WTC11 (cell line): ENCODE measurements at regions not wholly inside any gene's neighbourhood (a gene's known extent, or its start where the extent isn't known, plus 50 kb on each side); places are given as distances from the start of the nearest gene placed in this dataset.

Experiments
- ATAC-seq: fragments of 200-7000 bp; cut with Tn5 transposase; 2 replicates; pipeline ENCODE4 v1.10.0; 2021; ENCODE audit warnings: mild to moderate bottlenecking, moderate library complexity
- CTCF ChIA-PET: fragments of 300-600 bp; sonication (Branson Sonifier 250); formaldehyde crosslinking; loops from one replicate; lab custom pipeline; 2021; ENCODE audit warnings: antibody characterized with exemption; lab: Charles Lee
- POLR2A ChIA-PET: fragments of 350-600 bp; sonication (Branson Sonifier 250); formaldehyde crosslinking; loops from one replicate; lab custom pipeline; 2021; ENCODE audit warnings: antibody characterized with exemption; lab: Charles Lee
- DNase-seq: peaks from one replicate; pipeline ENCODE4 v3.0.0; 2021; ENCODE audit warnings: low spot score
- H3K27ac Mint-ChIP-seq: 2 replicates; pipeline ENCODE4 v1.8.0; 2021; ENCODE audit warnings: mixed read lengths
- H3K27me3 Mint-ChIP-seq: 2 replicates; pipeline ENCODE4 v1.8.0; 2021; ENCODE audit warnings: low read depth, mild to moderate bottlenecking, moderate library complexity, mixed read lengths
- H3K36me3 Mint-ChIP-seq: 2 replicates; pipeline ENCODE4 v1.8.0; 2021; ENCODE audit warnings: mixed read lengths
- H3K4me1 Mint-ChIP-seq: 2 replicates; pipeline ENCODE4 v1.8.0; 2022; ENCODE audit warnings: mixed read lengths
- H3K4me3 Mint-ChIP-seq: 2 replicates; pipeline ENCODE4 v1.8.0; 2021; ENCODE audit warnings: mild to moderate bottlenecking, moderate library complexity, mixed read lengths
- H3K9me3 Mint-ChIP-seq: 2 replicates; pipeline ENCODE4 v1.8.0; 2021; ENCODE audit warnings: mixed read lengths
- CREM ChIP-seq: sonication (generic); formaldehyde crosslinking; IDR thresholded peaks from 2 replicates; pipeline ENCODE4 v1.8.1; 2022; ENCODE audit warnings: mild to moderate bottlenecking, missing genetic modification reagents, moderate library complexity
- ETV6 ChIP-seq: sonication (generic); formaldehyde crosslinking; IDR thresholded peaks from 2 replicates; pipeline ENCODE4 v1.8.1; 2022; ENCODE audit warnings: mild to moderate bottlenecking, missing genetic modification reagents
- FOXJ3 ChIP-seq: sonication (generic); formaldehyde crosslinking; IDR thresholded peaks from 2 replicates; pipeline ENCODE4 v1.9.0; 2021; ENCODE audit warnings: missing genetic modification reagents, mild to moderate bottlenecking, borderline replicate concordance
- IRF2 ChIP-seq: sonication (generic); formaldehyde crosslinking; IDR thresholded peaks from 2 replicates; pipeline ENCODE4 v1.8.0; 2022; ENCODE audit warnings: low read depth, missing genetic modification reagents, borderline replicate concordance
- NFATC4 ChIP-seq: fragments of 250-450 bp; sonication (Bioruptor Pico); IDR thresholded peaks from 2 replicates; pipeline ENCODE4 v1.9.0; 2021; ENCODE audit warnings: mild to moderate bottlenecking
- NR1H2 ChIP-seq: sonication (generic); formaldehyde crosslinking; IDR thresholded peaks from 2 replicates; pipeline ENCODE4 v1.9.0; 2021; ENCODE audit warnings: mild to moderate bottlenecking, moderate library complexity, missing genetic modification reagents
- NR3C1 ChIP-seq: sonication (generic); formaldehyde crosslinking; conservative IDR thresholded peaks from 2 replicates; pipeline ENCODE4 v1.8.1; 2023; ENCODE audit warnings: low read depth, mild to moderate bottlenecking, missing genetic modification reagents
- OVOL2 ChIP-seq: fragments of 250-450 bp; sonication (Bioruptor Pico); IDR thresholded peaks from 2 replicates; pipeline ENCODE4 v1.9.0; 2021; ENCODE audit warnings: mild to moderate bottlenecking, borderline replicate concordance
- SMAD4 ChIP-seq: sonication (generic); formaldehyde crosslinking; IDR thresholded peaks from 2 replicates; pipeline ENCODE4 v1.8.0; 2022; ENCODE audit warnings: mild to moderate bottlenecking, missing genetic modification reagents
- TCF7 ChIP-seq: sonication (generic); formaldehyde crosslinking; IDR thresholded peaks from 2 replicates; pipeline ENCODE4 v1.8.0; 2022; ENCODE audit warnings: mild to moderate bottlenecking, low read depth, missing genetic modification reagents, moderate library complexity
- TEAD1 ChIP-seq: sonication (generic); formaldehyde crosslinking; IDR thresholded peaks from 2 replicates; pipeline ENCODE4 v1.8.0; 2022; ENCODE audit warnings: mild to moderate bottlenecking, missing genetic modification reagents
- TP53 ChIP-seq: sonication (generic); formaldehyde crosslinking; IDR thresholded peaks from 2 replicates; pipeline ENCODE4 v1.8.1; 2023; ENCODE audit warnings: mild to moderate bottlenecking, missing genetic modification reagents
- ZBTB21 ChIP-seq: sonication (generic); formaldehyde crosslinking; IDR thresholded peaks from 2 replicates; pipeline ENCODE4 v1.8.1; 2023; ENCODE audit warnings: mild to moderate bottlenecking, missing genetic modification reagents, borderline replicate concordance
- ZNF138 ChIP-seq: sonication (generic); formaldehyde crosslinking; conservative IDR thresholded peaks from 2 replicates; pipeline ENCODE4 v1.8.1; 2022; ENCODE audit warnings: mild to moderate bottlenecking, moderate library complexity, missing genetic modification reagents
- ZNF423 ChIP-seq: fragments of 250-450 bp; sonication (Bioruptor Pico); IDR thresholded peaks from 2 replicates; pipeline ENCODE4 v2.1.2; 2022; ENCODE audit warnings: mild to moderate bottlenecking, moderate library complexity
- TF ChIP-seq, protein P1 (sequence below): sonication (generic); formaldehyde crosslinking; IDR thresholded peaks from 2 replicates; pipeline ENCODE4 v1.8.1; 2023; ENCODE audit warnings: mild to moderate bottlenecking, missing genetic modification reagents, borderline replicate concordance
- TF ChIP-seq, protein P2 (sequence below): fragments of 250-450 bp; sonication (Bioruptor Pico); IDR thresholded peaks from 2 replicates; pipeline ENCODE4 v1.8.0; 2021; ENCODE audit warnings: mild to moderate bottlenecking
- TF ChIP-seq, protein P3 (sequence below): sonication (generic); formaldehyde crosslinking; IDR thresholded peaks from 2 replicates; pipeline ENCODE4 v1.8.1; 2023; ENCODE audit warnings: mild to moderate bottlenecking, missing genetic modification reagents, moderate library complexity
- TF ChIP-seq, protein P4 (sequence below): fragments of 250-450 bp; sonication (Bioruptor Pico); IDR thresholded peaks from 2 replicates; pipeline ENCODE4 v1.9.0; 2021; ENCODE audit warnings: mild to moderate bottlenecking
- TF ChIP-seq, protein P5 (sequence below): fragments of 250-450 bp; sonication (Bioruptor Pico); IDR thresholded peaks from 2 replicates; pipeline ENCODE4 v2.1.2; 2022; ENCODE audit warnings: mild to moderate bottlenecking, moderate library complexity

DNA sequence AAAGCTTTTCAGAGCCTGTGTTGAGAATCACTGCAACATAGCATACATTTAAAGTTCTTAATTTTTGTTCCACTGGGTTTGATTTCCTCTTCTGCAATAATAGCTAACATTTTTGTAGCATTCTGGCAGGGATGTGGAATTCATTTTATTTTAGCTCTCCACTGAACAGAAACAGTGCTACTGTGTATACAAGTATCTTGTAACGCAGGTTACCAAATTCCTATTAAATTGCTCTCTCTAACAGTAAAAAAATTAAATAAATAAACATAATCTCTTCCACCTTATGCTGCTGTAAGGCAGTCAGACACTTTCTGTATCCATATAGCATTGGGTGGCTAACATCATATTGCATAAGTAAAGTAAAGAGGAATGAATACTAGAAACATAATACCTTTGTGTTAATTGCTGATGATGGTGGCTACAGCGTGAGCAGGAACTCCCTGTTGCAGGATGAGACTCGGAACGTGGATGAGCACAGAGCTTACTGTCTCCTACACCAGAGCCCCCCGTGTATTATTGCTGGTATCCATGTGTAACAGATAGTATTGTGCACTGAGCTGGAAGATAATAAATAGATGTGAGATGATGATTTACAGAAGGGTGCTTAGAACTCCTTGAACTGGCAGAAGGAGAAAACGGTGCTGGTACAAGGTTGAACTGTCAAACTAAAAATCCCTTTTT, 276.9 kb upstream of the SNX7 start (continued):
- TF ChIP-seq, protein P1, sequence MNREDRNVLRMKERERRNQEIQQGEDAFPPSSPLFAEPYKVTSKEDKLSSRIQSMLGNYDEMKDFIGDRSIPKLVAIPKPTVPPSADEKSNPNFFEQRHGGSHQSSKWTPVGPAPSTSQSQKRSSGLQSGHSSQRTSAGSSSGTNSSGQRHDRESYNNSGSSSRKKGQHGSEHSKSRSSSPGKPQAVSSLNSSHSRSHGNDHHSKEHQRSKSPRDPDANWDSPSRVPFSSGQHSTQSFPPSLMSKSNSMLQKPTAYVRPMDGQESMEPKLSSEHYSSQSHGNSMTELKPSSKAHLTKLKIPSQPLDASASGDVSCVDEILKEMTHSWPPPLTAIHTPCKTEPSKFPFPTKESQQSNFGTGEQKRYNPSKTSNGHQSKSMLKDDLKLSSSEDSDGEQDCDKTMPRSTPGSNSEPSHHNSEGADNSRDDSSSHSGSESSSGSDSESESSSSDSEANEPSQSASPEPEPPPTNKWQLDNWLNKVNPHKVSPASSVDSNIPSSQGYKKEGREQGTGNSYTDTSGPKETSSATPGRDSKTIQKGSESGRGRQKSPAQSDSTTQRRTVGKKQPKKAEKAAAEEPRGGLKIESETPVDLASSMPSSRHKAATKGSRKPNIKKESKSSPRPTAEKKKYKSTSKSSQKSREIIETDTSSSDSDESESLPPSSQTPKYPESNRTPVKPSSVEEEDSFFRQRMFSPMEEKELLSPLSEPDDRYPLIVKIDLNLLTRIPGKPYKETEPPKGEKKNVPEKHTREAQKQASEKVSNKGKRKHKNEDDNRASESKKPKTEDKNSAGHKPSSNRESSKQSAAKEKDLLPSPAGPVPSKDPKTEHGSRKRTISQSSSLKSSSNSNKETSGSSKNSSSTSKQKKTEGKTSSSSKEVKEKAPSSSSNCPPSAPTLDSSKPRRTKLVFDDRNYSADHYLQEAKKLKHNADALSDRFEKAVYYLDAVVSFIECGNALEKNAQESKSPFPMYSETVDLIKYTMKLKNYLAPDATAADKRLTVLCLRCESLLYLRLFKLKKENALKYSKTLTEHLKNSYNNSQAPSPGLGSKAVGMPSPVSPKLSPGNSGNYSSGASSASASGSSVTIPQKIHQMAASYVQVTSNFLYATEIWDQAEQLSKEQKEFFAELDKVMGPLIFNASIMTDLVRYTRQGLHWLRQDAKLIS (CRISPR knock-in tag): no peak
- TF ChIP-seq ETV6 (CRISPR knock-in tag) (no peak), NFATC4 (CRISPR knock-in tag) (no peak), SMAD4 (no peak)

DNA sequence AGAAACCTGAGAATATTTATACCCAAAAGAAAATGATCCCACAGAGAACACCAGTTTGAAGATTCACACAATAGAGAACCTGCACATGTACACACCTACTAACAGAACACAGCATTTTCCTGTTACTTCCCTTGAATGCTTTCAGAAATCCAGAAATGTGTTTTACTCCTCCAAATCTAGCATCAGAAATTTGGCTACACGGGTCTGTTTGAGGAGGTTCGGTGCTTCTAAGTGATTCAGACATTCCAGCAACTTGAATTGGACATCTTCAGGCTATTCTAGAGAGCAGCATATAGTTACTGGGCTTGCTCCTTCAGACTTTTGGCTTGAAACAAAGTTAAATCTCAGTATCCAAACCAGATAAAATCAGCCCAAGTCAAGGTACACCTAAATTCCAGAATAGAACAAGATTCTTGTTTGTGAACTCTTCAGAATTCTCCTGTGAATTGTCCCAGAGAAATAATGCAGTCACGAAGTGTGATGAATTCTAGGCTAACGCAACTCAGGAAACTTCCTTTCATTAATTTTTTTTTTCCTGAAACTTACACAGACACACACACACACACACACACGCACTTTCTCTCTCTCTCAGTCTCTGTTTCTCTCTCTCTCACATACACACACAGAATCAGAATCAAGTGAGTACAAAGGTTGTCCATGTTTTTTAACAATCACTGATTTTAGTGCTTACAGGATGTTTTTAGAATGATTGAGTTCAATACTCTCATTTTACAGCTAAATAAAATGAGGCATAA, 278.4 kb upstream of the SNX7 start:
- DNase-seq (no peak), ATAC-seq (no peak)
- TF ChIP-seq TEAD1 (CRISPR knock-in tag): no peak
- TF ChIP-seq, protein P2, sequence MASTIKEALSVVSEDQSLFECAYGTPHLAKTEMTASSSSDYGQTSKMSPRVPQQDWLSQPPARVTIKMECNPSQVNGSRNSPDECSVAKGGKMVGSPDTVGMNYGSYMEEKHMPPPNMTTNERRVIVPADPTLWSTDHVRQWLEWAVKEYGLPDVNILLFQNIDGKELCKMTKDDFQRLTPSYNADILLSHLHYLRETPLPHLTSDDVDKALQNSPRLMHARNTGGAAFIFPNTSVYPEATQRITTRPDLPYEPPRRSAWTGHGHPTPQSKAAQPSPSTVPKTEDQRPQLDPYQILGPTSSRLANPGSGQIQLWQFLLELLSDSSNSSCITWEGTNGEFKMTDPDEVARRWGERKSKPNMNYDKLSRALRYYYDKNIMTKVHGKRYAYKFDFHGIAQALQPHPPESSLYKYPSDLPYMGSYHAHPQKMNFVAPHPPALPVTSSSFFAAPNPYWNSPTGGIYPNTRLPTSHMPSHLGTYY (CRISPR knock-in tag): no peak
- TF ChIP-seq, protein P3, sequence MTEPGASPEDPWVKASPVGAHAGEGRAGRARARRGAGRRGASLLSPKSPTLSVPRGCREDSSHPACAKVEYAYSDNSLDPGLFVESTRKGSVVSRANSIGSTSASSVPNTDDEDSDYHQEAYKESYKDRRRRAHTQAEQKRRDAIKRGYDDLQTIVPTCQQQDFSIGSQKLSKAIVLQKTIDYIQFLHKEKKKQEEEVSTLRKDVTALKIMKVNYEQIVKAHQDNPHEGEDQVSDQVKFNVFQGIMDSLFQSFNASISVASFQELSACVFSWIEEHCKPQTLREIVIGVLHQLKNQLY (CRISPR knock-in tag): no peak
- no peak for TF ChIP-seq ZNF423 (CRISPR knock-in tag)
- no peaks in the 10 kb centered on the region for H3K4me1 Mint-ChIP-seq
- H3K9me3 Mint-ChIP-seq: no peaks in the 10 kb centered on the region
- H3K27ac Mint-ChIP-seq: no peak overlapping the region
- no peaks in the 10 kb centered on the region; the same call in 1 of the 2 replicates for H3K27me3 Mint-ChIP-seq
- no peaks in the 10 kb centered on the region for H3K36me3 Mint-ChIP-seq
- CTCF ChIA-PET: no interaction called here
- POLR2A ChIA-PET: no interaction called here
- H3K4me3 Mint-ChIP-seq: no peak overlapping the region

DNA sequence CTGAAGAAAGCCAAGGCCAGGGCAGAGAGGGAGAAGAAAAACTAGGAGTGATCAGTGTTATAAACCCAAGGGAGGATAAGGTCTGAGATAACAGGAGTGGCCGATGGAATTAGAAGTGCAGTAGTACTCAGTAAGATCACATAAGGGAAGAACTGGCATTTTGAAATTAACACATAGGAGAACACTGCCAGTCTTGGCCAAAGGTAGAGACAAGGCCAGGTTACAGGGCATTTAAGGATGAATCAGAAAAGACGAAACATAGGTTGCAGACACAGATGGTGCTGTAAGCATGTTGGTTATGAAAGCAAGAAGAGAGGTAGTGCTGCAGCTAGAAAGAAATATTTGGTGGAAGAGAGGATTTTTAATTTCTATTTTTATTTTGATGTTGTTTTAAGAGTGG, 278.9 kb upstream of the SNX7 start:
- H3K27me3 Mint-ChIP-seq: no peaks in the 10 kb centered on the region; the same call in 1 of the 2 replicates
- ChIA-PET CTCF (no interaction called here), POLR2A (no interaction called here)
- no peak for ATAC-seq
- TF ChIP-seq ZNF138 (CRISPR knock-in tag) (no peak), NR3C1 (CRISPR knock-in tag) (no peak), CREM (CRISPR knock-in tag) (no peak), NR1H2 (no peak), TCF7 (CRISPR knock-in tag) (no peak), TP53 (CRISPR knock-in tag) (no peak), OVOL2 (CRISPR knock-in tag) (no peak), IRF2 (CRISPR knock-in tag) (no peak), FOXJ3 (no peak), ZBTB21 (CRISPR knock-in tag) (no peak)
- TF ChIP-seq, protein P1 (CRISPR knock-in tag): no peak
- TF ChIP-seq, protein P4, sequence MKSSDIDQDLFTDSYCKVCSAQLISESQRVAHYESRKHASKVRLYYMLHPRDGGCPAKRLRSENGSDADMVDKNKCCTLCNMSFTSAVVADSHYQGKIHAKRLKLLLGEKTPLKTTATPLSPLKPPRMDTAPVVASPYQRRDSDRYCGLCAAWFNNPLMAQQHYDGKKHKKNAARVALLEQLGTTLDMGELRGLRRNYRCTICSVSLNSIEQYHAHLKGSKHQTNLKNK (CRISPR knock-in tag): no peak
- TF ChIP-seq, protein P5, sequence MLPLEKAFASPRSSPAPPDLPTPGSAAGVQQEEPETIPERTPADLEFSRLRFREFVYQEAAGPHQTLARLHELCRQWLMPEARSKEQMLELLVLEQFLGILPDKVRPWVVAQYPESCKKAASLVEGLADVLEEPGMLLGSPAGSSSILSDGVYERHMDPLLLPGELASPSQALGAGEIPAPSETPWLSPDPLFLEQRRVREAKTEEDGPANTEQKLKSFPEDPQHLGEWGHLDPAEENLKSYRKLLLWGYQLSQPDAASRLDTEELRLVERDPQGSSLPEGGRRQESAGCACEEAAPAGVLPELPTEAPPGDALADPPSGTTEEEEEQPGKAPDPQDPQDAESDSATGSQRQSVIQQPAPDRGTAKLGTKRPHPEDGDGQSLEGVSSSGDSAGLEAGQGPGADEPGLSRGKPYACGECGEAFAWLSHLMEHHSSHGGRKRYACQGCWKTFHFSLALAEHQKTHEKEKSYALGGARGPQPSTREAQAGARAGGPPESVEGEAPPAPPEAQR (CRISPR knock-in tag): no peak
- TF ChIP-seq, protein P3 (CRISPR knock-in tag): no peak
- H3K27ac Mint-ChIP-seq: no peak overlapping the region
- DNase-seq: no peak
- no peaks in the 10 kb centered on the region for H3K9me3 Mint-ChIP-seq
- peaks cover 4% of the 10 kb centered on the region; the same call in 1 of the 2 replicates for H3K4me1 Mint-ChIP-seq
- no peak overlapping the region for H3K4me3 Mint-ChIP-seq
- no peaks in the 10 kb centered on the region for H3K36me3 Mint-ChIP-seq
